ENCODE measurements at regions not wholly inside any gene's neighbourhood (a gene's known extent, or its start where the extent isn't known, plus 50 kb on each side); places are given as distances from the start of the nearest gene placed in this dataset.

- TF ChIP-seq CTCF (IDR thresholded peaks at IDR 0.05 in 4 of 5, conservative IDR thresholded peaks at IDR 0.05 in 1 of 5), result no peak
- TF ChIP-seq POLR2A (IDR thresholded peaks at IDR 0.05), result no peak
Observed at GRCh38 chr9:17881371-17881770, 302.5 kb downstream of the SH3GL2 start.
